Upper lobe of left lung (tissue), 6 donors: ENCODE measurements at regions not wholly inside any gene's neighbourhood (a gene's known extent, or its start where the extent isn't known, plus 50 kb on each side); places are given as distances from the start of the nearest gene placed in this dataset.

Experiments
- ATAC-seq, 2 donors: fragments of 200-7000 bp; cut with Tn5 transposase; one replicate each; pipeline ENCODE4 v1.9.1; 2022; ENCODE audit warnings: mild to moderate bottlenecking in 2 of 2, moderate library complexity in 2 of 2; ENCODE audit not compliant: low FRiP score in 2 of 2
- DNase-seq, 2 donors: peaks; one replicate each; pipeline ENCODE4 v3.0.0-alpha.2; 2019 to 2020
- H3K27ac ChIP-seq, 4 donors: fragments of 200-600 bp; sonication (generic); one replicate each; pipeline ENCODE4 v1.5.1; 2016 to 2019
- H3K27me3 ChIP-seq, 4 donors: fragments of 200-600 bp; sonication (generic); one replicate each; pipeline ENCODE4 v1.5.1; 2017 to 2019
- H3K36me3 ChIP-seq, 4 donors: fragments of 200-600 bp; sonication (generic); one replicate each; pipeline ENCODE4 v1.5.1; 2016 to 2019
- H3K4me1 ChIP-seq, 4 donors: fragments of 200-600 bp; sonication (generic); one replicate each; pipeline ENCODE4 v1.5.1; 2018 to 2019
- H3K4me3 ChIP-seq, 4 donors: fragments of 200-600 bp; sonication (generic); one replicate each; pipeline ENCODE4 v1.5.1; 2017 to 2019; ENCODE audit warnings: mild to moderate bottlenecking in 2 of 4, moderate library complexity in 1 of 4
- H3K9me3 ChIP-seq, 4 donors: fragments of 200-600 bp; sonication (generic); one replicate each; pipeline ENCODE4 v1.5.1; 2018 to 2019
- CTCF ChIP-seq, 6 experiments: fragments of 450-650 bp in 4 of 6; fragments of 200-600 bp in 2 of 6; sonication (generic) in 2 of 6; IDR thresholded peaks; one replicate each; pipeline ENCODE4 v1.5.1; 2016 to 2019; ENCODE audit warnings: antibody characterized with exemption in 6 of 6
- EP300 ChIP-seq, 4 donors: sonication (generic); formaldehyde crosslinking; IDR thresholded peaks; one replicate each; pipeline ENCODE4 v1.5.1; 2017; ENCODE audit warnings: antibody characterized with exemption in 4 of 4, control low read depth in 2 of 4
- POLR2A ChIP-seq, 4 donors: fragments of 450-650 bp; IDR thresholded peaks; one replicate each; pipeline ENCODE4 v1.5.1; 2016 to 2017; ENCODE audit warnings: antibody characterized with exemption in 4 of 4, mild to moderate bottlenecking in 2 of 4
- POLR2AphosphoS5 ChIP-seq, 2 donors: sonication (generic); formaldehyde crosslinking; IDR thresholded peaks; one replicate each; pipeline ENCODE4 v1.5.1; 2017; ENCODE audit warnings: antibody characterized with exemption in 2 of 2
- WGBS, 2 donors: methylation state at CpG; one replicate each; pipeline ENCODE4 v1.1.5; 2017 to 2018; 5-methylcytosine and 5-hydroxymethylcytosine counted together
- donor health status: DM: no; HTN: no; CAD: no; lungs with moderate emphysema.
- donor health status: DM: no; HTN: yes; CAD: no; lungs with severe emphysema.

- DNase-seq = no peak
- H3K27ac ChIP-seq = no peak overlapping the region
- H3K27me3 ChIP-seq = no peaks in the 10 kb centered on the region
- no peaks in the 10 kb centered on the region for H3K9me3 ChIP-seq
- H3K4me3 ChIP-seq = no peak overlapping the region
- no peaks in the 10 kb centered on the region for H3K4me1 ChIP-seq
- ATAC-seq = no peak
- H3K36me3 ChIP-seq = no peaks in the 10 kb centered on the region
- WGBS, 2 donors = 97 to 100% methylated on average over 3 of the region's 3 CpGs
- TF ChIP-seq POLR2AphosphoS5 (IDR thresholded peaks at IDR 0.05) (no peak), EP300 (IDR thresholded peaks at IDR 0.05) (no peak), CTCF (IDR thresholded peaks at IDR 0.05) (no peak), POLR2A (IDR thresholded peaks at IDR 0.05) (no peak)
Measured at GRCh38 chr3:182492536-182492935, 300.8 kb upstream of the ATP11B start.

GRCh38 chr3:182500289-182500688 lies 293.0 kb upstream of the ATP11B start:
- H3K4me3 ChIP-seq = no peak overlapping the region
- no peak overlapping the region for H3K27ac ChIP-seq
- H3K4me1 ChIP-seq = no peaks in the 10 kb centered on the region
- TF ChIP-seq POLR2A (IDR thresholded peaks at IDR 0.05) (no peak), CTCF (IDR thresholded peaks at IDR 0.05) (no peak), EP300 (IDR thresholded peaks at IDR 0.05) (no peak), POLR2AphosphoS5 (IDR thresholded peaks at IDR 0.05) (no peak)
- H3K36me3 ChIP-seq = no peaks in the 10 kb centered on the region
- 76 to 77% methylated on average over 10 of the region's 10 CpGs for WGBS, 2 donors
- no peak for ATAC-seq
- no peaks in the 10 kb centered on the region for H3K27me3 ChIP-seq
- no peaks in the 10 kb centered on the region for H3K9me3 ChIP-seq
- no peak for DNase-seq

- Histone ChIP-seq H3K4me1 (no peaks in the 10 kb centered on the region), H3K9me3 (no peaks in the 10 kb centered on the region), H3K36me3 (no peaks in the 10 kb centered on the region), H3K27ac (no peak overlapping the region), H3K27me3 (no peaks in the 10 kb centered on the region), H3K4me3 (no peak overlapping the region)
- ATAC-seq (no peak), DNase-seq (no peak)
- TF ChIP-seq POLR2A (IDR thresholded peaks at IDR 0.05) (no peak), CTCF (IDR thresholded peaks at IDR 0.05) (no peak), EP300 (IDR thresholded peaks at IDR 0.05) (no peak), POLR2AphosphoS5 (IDR thresholded peaks at IDR 0.05) (no peak)
- 46 to 47% methylated on average over 3 of the region's 3 CpGs for WGBS, 2 donors
Measured at GRCh38 chr3:182501856-182502255, 291.4 kb upstream of the ATP11B start.

- ATAC-seq (no peak), DNase-seq (no peak)
- H3K4me3 ChIP-seq = no peak overlapping the region
- 48 to 55% methylated on average over 2 of the region's 2 CpGs for WGBS, 2 donors
- TF ChIP-seq POLR2AphosphoS5 (IDR thresholded peaks at IDR 0.05) (no peak), EP300 (IDR thresholded peaks at IDR 0.05) (no peak), CTCF (IDR thresholded peaks at IDR 0.05) (no peak), POLR2A (IDR thresholded peaks at IDR 0.05) (no peak)
- no peaks in the 10 kb centered on the region for H3K27me3 ChIP-seq
- H3K9me3 ChIP-seq = no peaks in the 10 kb centered on the region
- no peak overlapping the region for H3K27ac ChIP-seq
- no peaks in the 10 kb centered on the region for H3K36me3 ChIP-seq
- H3K4me1 ChIP-seq = no peaks in the 10 kb centered on the region
Measured at GRCh38 chr3:182503401-182503800, 289.9 kb upstream of the ATP11B start.

GRCh38 chr3:182508919-182509711 lies 284.2 kb upstream of the ATP11B start:
- Histone ChIP-seq H3K27me3 (no peaks in the 10 kb centered on the region), H3K36me3 (no peaks in the 10 kb centered on the region), H3K4me1 (no peaks in the 10 kb centered on the region), H3K9me3 (no peaks in the 10 kb centered on the region), H3K27ac (no peak overlapping the region), H3K4me3 (no peak overlapping the region)
- 27 to 40% methylated on average over 13 of the region's 13 CpGs for WGBS, 2 donors
- DNase-seq = no peak
- ATAC-seq = no peak
- no peak for TF ChIP-seq CTCF (IDR thresholded peaks at IDR 0.05)
- no peak for TF ChIP-seq EP300 (IDR thresholded peaks at IDR 0.05)
- TF ChIP-seq POLR2A (IDR thresholded peaks at IDR 0.05) = no peak
- TF ChIP-seq POLR2AphosphoS5 (IDR thresholded peaks at IDR 0.05) = no peak
